Nephron progenitor cell (in vitro differentiated cells): ENCODE measurements at regions not wholly inside any gene's neighbourhood (a gene's known extent, or its start where the extent isn't known, plus 50 kb on each side); places are given as distances from the start of the nearest gene placed in this dataset.
A peak's percentile ranks its signal among the peaks of the same experiment; 100 is the strongest.

Experiments
- DNase-seq: peaks from one replicate; pipeline ENCODE4 v3.0.0; 2021
- H3K27ac Mint-ChIP-seq: 2 replicates; pipeline ENCODE4 v1.8.0; 2021; ENCODE audit warnings: mild to moderate bottlenecking, moderate library complexity, mixed read lengths
- H3K27me3 Mint-ChIP-seq: 2 replicates; pipeline ENCODE4 v1.8.0; 2021; ENCODE audit warnings: mild to moderate bottlenecking, low read depth, mixed read lengths; ENCODE audit not compliant: poor library complexity
- H3K36me3 Mint-ChIP-seq: 2 replicates; pipeline ENCODE4 v1.8.0; 2021; ENCODE audit warnings: low read depth, mixed read lengths
- H3K4me1 Mint-ChIP-seq: 2 replicates; pipeline ENCODE4 v1.8.0; 2021; ENCODE audit warnings: mixed read lengths
- H3K4me3 Mint-ChIP-seq: 2 replicates; pipeline ENCODE4 v1.8.0; 2021; ENCODE audit warnings: mild to moderate bottlenecking, moderate library complexity, mixed read lengths
- H3K9me3 Mint-ChIP-seq: 2 replicates; pipeline ENCODE4 v1.8.0; 2021; ENCODE audit warnings: mild to moderate bottlenecking, moderate library complexity, mixed read lengths
- TF ChIP-seq, protein P1 (sequence below): fragments of 200-600 bp; sonication (generic); IDR thresholded peaks from 2 replicates; pipeline ENCODE4 v1.5.0; 2021; ENCODE audit warnings: antibody characterized with exemption

DNA sequence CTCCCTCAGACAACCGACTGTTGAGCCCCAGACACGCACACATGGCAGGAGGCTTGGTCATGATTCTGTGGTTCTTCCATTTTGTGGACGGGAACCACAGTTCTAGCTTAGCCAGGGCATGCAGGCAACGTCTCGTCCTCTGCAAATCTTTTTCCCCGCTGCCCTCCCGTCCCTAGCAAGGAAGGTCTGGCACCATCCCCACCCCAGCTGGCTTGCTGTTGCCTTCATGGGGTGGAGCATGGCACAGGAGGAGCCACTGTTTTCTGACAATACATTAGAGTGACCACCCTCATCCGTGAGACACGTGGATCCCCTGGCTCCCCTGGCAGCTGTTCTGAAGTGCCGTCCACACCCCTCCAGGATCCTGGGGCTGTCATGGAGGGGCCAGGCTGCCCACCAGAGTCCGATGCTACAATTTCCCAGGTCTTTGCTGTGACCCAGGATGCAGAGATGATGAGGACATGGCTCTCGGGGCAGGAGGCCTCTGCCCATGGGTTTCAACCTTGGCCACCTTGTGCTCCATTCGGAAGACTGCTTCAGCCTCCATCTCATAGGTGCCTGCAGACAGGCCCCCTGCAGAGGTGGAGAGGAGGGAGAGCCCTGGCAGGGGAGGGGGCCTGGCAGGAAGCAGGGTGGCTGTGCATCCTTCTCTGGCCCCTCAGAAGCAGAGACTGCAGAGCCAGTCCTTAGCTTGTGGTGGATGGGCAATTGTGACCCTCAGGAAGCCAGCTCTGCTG, 233.6 kb downstream of the GLRX3 start:
- TF ChIP-seq, protein P1, sequence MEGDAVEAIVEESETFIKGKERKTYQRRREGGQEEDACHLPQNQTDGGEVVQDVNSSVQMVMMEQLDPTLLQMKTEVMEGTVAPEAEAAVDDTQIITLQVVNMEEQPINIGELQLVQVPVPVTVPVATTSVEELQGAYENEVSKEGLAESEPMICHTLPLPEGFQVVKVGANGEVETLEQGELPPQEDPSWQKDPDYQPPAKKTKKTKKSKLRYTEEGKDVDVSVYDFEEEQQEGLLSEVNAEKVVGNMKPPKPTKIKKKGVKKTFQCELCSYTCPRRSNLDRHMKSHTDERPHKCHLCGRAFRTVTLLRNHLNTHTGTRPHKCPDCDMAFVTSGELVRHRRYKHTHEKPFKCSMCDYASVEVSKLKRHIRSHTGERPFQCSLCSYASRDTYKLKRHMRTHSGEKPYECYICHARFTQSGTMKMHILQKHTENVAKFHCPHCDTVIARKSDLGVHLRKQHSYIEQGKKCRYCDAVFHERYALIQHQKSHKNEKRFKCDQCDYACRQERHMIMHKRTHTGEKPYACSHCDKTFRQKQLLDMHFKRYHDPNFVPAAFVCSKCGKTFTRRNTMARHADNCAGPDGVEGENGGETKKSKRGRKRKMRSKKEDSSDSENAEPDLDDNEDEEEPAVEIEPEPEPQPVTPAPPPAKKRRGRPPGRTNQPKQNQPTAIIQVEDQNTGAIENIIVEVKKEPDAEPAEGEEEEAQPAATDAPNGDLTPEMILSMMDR = no peak
- H3K4me3 Mint-ChIP-seq = no peak overlapping the region
- H3K36me3 Mint-ChIP-seq = no peaks in the 10 kb centered on the region
- H3K27me3 Mint-ChIP-seq = peaks cover 8% of the 10 kb centered on the region
- no peaks in the 10 kb centered on the region for H3K9me3 Mint-ChIP-seq
- H3K4me1 Mint-ChIP-seq = peaks cover 22% of the 10 kb centered on the region
- DNase-seq = no peak
- H3K27ac Mint-ChIP-seq = no peak overlapping the region

DNA sequence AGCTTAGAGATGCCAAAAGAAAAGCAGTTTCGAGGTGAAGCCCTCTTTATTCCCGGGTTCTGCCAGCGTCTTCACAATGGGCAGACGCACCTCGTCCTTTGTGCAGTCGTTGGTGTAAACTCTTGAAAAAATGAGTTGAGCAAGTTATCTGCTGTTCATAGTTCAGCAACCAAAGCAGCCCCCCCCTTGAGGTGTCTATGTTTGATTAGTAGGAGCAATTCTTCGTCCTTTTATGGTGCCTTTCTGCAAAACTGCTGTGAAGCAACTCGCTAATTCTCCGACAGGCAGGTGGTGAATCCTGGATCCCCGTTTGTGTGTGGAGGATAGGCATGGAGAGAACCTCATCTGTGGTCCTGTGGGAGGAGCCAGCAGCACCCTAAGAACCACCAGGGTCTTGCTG, 234.5 kb downstream of the GLRX3 start:
- no peak overlapping the region for H3K27ac Mint-ChIP-seq
- no peak for DNase-seq
- no peaks in the 10 kb centered on the region for H3K9me3 Mint-ChIP-seq
- H3K4me3 Mint-ChIP-seq = no peak overlapping the region
- no peaks in the 10 kb centered on the region for H3K36me3 Mint-ChIP-seq
- peaks cover 17% of the 10 kb centered on the region for H3K4me1 Mint-ChIP-seq
- peaks cover 8% of the 10 kb centered on the region for H3K27me3 Mint-ChIP-seq
- TF ChIP-seq, protein P1 = no peak

DNA sequence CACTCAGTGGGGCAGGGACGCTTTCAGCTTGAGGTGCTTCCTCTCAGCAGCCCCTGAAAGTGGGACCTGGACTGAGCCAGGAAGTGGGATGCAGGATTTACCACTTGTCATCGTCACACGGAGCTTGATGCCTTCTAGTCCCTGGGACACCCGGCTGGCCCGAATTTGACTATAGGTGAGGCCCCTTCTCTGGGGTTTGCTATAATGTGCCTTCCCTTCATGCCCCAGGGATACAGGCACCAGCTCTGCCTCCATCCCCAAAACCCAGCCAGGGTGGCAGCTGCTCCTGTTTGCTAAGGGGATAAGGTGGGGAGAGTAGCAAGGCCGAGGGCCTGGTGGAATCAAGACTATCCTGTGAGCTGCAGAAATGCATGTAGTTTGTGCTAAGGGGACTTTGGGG, 235.0 kb downstream of the GLRX3 start:
- TF ChIP-seq, protein P1 = no peak
- Mint-ChIP-seq H3K4me3 (no peak overlapping the region), H3K9me3 (no peaks in the 10 kb centered on the region), H3K27ac (no peak overlapping the region), H3K27me3 (peaks cover 8% of the 10 kb centered on the region), H3K36me3 (no peaks in the 10 kb centered on the region), H3K4me1 (peaks cover 17% of the 10 kb centered on the region)
- DNase-seq = no peak

DNA sequence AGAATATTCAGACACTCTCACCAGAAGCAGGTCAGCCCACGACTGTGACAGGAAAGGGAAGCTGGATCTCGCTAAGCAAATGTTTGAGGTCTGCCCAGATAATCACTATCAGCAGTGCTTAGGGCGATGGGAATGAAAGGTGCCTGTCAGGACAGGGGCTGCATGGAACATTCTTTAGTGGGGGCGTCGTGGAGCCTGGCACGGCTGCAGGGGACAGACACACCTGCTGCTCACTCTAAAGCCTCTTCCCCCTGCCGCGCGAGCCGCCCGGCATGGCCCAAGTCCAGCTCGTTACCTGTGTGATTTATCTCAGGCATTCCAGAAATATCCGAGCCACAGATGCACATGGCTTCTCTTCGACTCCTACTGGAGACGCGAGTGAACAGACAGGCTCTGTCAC, 235.5 kb downstream of the GLRX3 start:
- peaks cover 17% of the 10 kb centered on the region for H3K4me1 Mint-ChIP-seq
- TF ChIP-seq, protein P1 = no peak
- no peak overlapping the region for H3K4me3 Mint-ChIP-seq
- no peak for DNase-seq
- H3K27me3 Mint-ChIP-seq = peaks cover 8% of the 10 kb centered on the region
- no peaks in the 10 kb centered on the region for H3K36me3 Mint-ChIP-seq
- no peaks in the 10 kb centered on the region for H3K9me3 Mint-ChIP-seq
- peak overlapping the region; percentile 40 for H3K27ac Mint-ChIP-seq

DNA sequence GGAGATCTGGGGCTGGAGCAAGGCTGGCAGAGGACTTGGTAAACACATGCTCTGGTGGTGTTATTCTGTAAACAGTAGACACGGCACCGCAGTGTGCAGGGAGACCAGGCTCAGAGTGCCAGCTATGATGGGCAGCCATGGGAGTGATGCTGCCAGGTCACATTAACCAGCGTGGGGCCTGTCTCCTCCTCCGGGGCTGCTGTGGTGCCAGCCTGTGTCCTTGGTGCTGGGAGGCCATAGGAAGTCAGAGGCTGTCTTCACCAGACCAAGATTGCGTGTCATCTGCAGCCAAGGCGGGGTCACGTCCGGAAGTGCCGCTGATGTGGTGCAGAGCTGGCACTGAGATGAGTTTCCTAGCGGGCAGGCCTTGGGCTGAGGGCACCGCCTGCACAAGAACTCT, 236.0 kb downstream of the GLRX3 start:
- no peak for DNase-seq
- H3K27me3 Mint-ChIP-seq = peaks cover 8% of the 10 kb centered on the region
- TF ChIP-seq, protein P1 = no peak
- H3K9me3 Mint-ChIP-seq = no peaks in the 10 kb centered on the region
- no peak overlapping the region for H3K4me3 Mint-ChIP-seq
- peaks cover 17% of the 10 kb centered on the region for H3K4me1 Mint-ChIP-seq
- no peaks in the 10 kb centered on the region for H3K36me3 Mint-ChIP-seq
- H3K27ac Mint-ChIP-seq = no peak overlapping the region

DNA sequence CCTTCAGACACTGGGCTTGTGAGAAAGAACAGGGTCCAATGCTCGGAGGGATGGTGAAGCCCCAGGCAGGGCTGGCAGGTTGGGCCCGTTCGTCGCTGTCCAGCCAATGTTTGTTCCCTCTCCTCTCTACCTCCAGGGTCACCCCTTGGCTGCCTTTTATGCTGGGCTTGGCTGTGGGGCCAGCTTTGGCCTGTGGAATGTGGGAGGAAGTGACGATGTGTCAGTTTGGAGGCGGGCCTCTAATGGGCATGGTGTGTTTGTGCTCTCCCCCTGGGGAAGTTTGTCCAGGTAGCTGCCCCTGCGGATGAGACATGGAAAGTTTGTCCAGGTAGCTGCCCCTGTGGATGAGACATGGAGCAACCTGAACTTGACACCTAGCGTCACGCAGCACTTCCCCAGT, 236.7 kb downstream of the GLRX3 start:
- TF ChIP-seq, protein P1 = no peak
- H3K4me1 Mint-ChIP-seq = peaks cover 19% of the 10 kb centered on the region
- no peak overlapping the region for H3K27ac Mint-ChIP-seq
- H3K27me3 Mint-ChIP-seq = peaks cover 8% of the 10 kb centered on the region
- H3K36me3 Mint-ChIP-seq = no peaks in the 10 kb centered on the region
- no peak for DNase-seq
- no peaks in the 10 kb centered on the region for H3K9me3 Mint-ChIP-seq
- no peak overlapping the region for H3K4me3 Mint-ChIP-seq
